GM23338 (cell line): ENCODE measurements at regions not wholly inside any gene's neighbourhood (a gene's known extent, or its start where the extent isn't known, plus 50 kb on each side); places are given as distances from the start of the nearest gene placed in this dataset.

Experiments used
- ATAC-seq: fragments of 200-7000 bp; cut with Tn5 transposase; 3 replicates; pipeline ENCODE4 v1.9.1; 2020
- DNase-seq: peaks from one replicate; pipeline ENCODE4 v3.0.0-alpha.2; 2015; ENCODE audit warnings: low spot score
- H2AFZ ChIP-seq: fragments of 200-600 bp; sonication (generic); 2 replicates; pipeline ENCODE4 v1.8.0; 2016; ENCODE audit warnings: antibody characterized with exemption, mild to moderate bottlenecking, moderate library complexity
- H3F3A ChIP-seq: fragments of 200-600 bp; sonication (generic); replicated peaks from 2 replicates; pipeline ENCODE4 v1.8.0; 2017; ENCODE audit warnings: antibody characterized with exemption, mixed run types, low read depth
- H3K27ac ChIP-seq: fragments of 200-600 bp; sonication (generic); 2 replicates; pipeline ENCODE4 v1.6.1; 2016; ENCODE audit warnings: low read depth
- H3K27me3 ChIP-seq: fragments of 200-600 bp; sonication (generic); 2 replicates; pipeline ENCODE4 v1.8.0; 2016; ENCODE audit warnings: mild to moderate bottlenecking, mixed run types, moderate library complexity; ENCODE audit not compliant: insufficient read depth
- H3K36me3 ChIP-seq: fragments of 200-600 bp; sonication (generic); 2 replicates; pipeline ENCODE4 v1.8.0; 2016; ENCODE audit warnings: mild to moderate bottlenecking; ENCODE audit not compliant: insufficient read depth
- H3K4me1 ChIP-seq: fragments of 200-600 bp; sonication (generic); 2 replicates; pipeline ENCODE4 v1.8.0; 2016; ENCODE audit warnings: mild to moderate bottlenecking, moderate library complexity; ENCODE audit not compliant: insufficient read depth
- H3K4me2 ChIP-seq: fragments of 200-600 bp; sonication (generic); 2 replicates; pipeline ENCODE4 v1.7.1; 2017; ENCODE audit warnings: mixed run types
- H3K4me3 ChIP-seq: fragments of 200-600 bp; sonication (generic); 2 replicates; pipeline ENCODE4 v1.6.1; 2016; ENCODE audit warnings: mixed run types
- H3K79me2 ChIP-seq: fragments of 200-600 bp; sonication (generic); replicated peaks from 2 replicates; pipeline ENCODE4 v1.8.0; 2017; ENCODE audit warnings: mild to moderate bottlenecking; ENCODE audit not compliant: insufficient read depth
- H3K9me2 ChIP-seq: fragments of 200-600 bp; sonication (generic); 2 replicates; pipeline ENCODE4 v1.8.0; 2017; ENCODE audit not compliant: insufficient read depth
- H4K20me1 ChIP-seq: fragments of 200-600 bp; sonication (generic); replicated peaks from 2 replicates; pipeline ENCODE4 v1.8.0; 2017; ENCODE audit warnings: mild to moderate bottlenecking; ENCODE audit not compliant: insufficient read depth
- H3K27ac Mint-ChIP-seq: 2 replicates; pipeline ENCODE4 v1.8.0; 2020; ENCODE audit warnings: inconsistent platforms, mild to moderate bottlenecking, moderate library complexity, mixed read lengths
- H3K27me3 Mint-ChIP-seq: 3 replicates; pipeline ENCODE4 v1.8.0; 2022; ENCODE audit warnings: low read depth, mild to moderate bottlenecking, moderate library complexity, mixed read lengths, inconsistent platforms; ENCODE audit not compliant: insufficient read depth, poor library complexity
- H3K36me3 Mint-ChIP-seq: 3 replicates; pipeline ENCODE4 v1.8.0; 2021; ENCODE audit warnings: low read depth, mild to moderate bottlenecking, inconsistent platforms, moderate library complexity, mixed read lengths
- H3K4me1 Mint-ChIP-seq: 3 replicates; pipeline ENCODE4 v1.8.0; 2020; ENCODE audit warnings: mild to moderate bottlenecking, inconsistent platforms, mixed read lengths
- H3K4me3 Mint-ChIP-seq: 3 replicates; pipeline ENCODE4 v1.8.0; 2021; ENCODE audit warnings: moderate library complexity, mild to moderate bottlenecking, inconsistent platforms, mixed read lengths
- H3K9me3 Mint-ChIP-seq: 3 replicates; pipeline ENCODE4 v1.8.0; 2020; ENCODE audit warnings: moderate library complexity, mild to moderate bottlenecking, inconsistent platforms, mixed read lengths
- CREB1 ChIP-seq: fragments of 250-450 bp; sonication (Bioruptor Pico); IDR thresholded peaks from 2 replicates; pipeline ENCODE4 v1.5.0; 2020; ENCODE audit warnings: low read depth, mild to moderate bottlenecking, moderate library complexity
- ETS1 ChIP-seq: IDR thresholded peaks from 2 replicates; pipeline ENCODE4 v1.6.1; 2016; ENCODE audit warnings: antibody characterized with exemption
- JUNB ChIP-seq: IDR thresholded peaks from one replicate; pipeline ENCODE4 v1.6.1; 2016; ENCODE audit warnings: antibody characterized with exemption; ENCODE audit not compliant: unreplicated experiment
- NANOG ChIP-seq: IDR thresholded peaks from 2 replicates; pipeline ENCODE4 v1.6.1; 2016; ENCODE audit warnings: antibody characterized with exemption, borderline replicate concordance
- POLR2AphosphoS5 ChIP-seq: IDR thresholded peaks from 2 replicates; pipeline ENCODE4 v1.6.1; 2016; ENCODE audit warnings: antibody characterized with exemption, low read depth
- STAT1 ChIP-seq: IDR thresholded peaks from one replicate; pipeline ENCODE4 v1.6.1; 2016; ENCODE audit warnings: antibody characterized with exemption; ENCODE audit not compliant: unreplicated experiment
- ZNF114 ChIP-seq: fragments of 250-450 bp; sonication (Bioruptor Pico); IDR thresholded peaks from 2 replicates; pipeline ENCODE4 v1.5.0; 2020; ENCODE audit warnings: mild to moderate bottlenecking, moderate library complexity
- ZNF331 ChIP-seq: fragments of 250-450 bp; sonication (Bioruptor Pico); IDR thresholded peaks from 2 replicates; pipeline ENCODE4 v1.5.0; 2020; ENCODE audit warnings: low read depth, mild to moderate bottlenecking, moderate library complexity
- ZNF462 ChIP-seq: fragments of 250-450 bp; sonication (Bioruptor Pico); IDR thresholded peaks from 2 replicates; pipeline ENCODE4 v1.5.0; 2020; ENCODE audit warnings: mild to moderate bottlenecking, moderate library complexity
- TF ChIP-seq, protein P1 (sequence below): IDR thresholded peaks from one replicate; pipeline ENCODE4 v1.6.1; 2018; ENCODE audit warnings: antibody characterized with exemption; ENCODE audit not compliant: unreplicated experiment

DNA sequence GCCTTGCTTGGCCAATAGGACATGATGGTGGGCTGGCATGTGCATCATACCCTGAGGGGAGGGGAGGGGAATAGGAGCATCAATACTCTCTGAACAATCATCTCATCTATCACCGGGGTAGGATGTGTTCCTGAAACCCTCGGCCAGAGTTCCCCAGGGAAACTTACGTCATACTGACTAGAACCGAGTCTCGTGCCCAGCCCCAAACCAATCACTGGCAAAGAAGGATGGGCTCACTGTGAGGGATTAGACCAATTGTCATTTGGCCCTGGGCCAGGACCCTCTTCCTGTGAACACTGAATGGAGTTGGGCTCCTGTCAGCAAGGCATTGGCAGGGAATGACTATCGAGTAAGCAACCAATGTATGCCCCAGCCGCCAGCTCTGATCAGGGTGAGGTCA is 261.5 kb downstream of the MYCN start:
- ATAC-seq: no peak
- H3K27me3 Mint-ChIP-seq: peaks cover 7% of the 10 kb centered on the region

More for the DNA sequence above, 261.5 kb downstream of the MYCN start:
- no peaks in the 10 kb centered on the region for H4K20me1 ChIP-seq
- no peak overlapping the region for H3K4me3 ChIP-seq
- no peak overlapping the region for H3K27ac ChIP-seq
- no peaks in the 10 kb centered on the region for H3F3A ChIP-seq
- TF ChIP-seq ZNF331 (CRISPR knock-in tag) (no peak), STAT1 (no peak), ETS1 (no peak), NANOG (no peak), ZNF462 (CRISPR knock-in tag) (no peak), JUNB (no peak), ZNF114 (CRISPR knock-in tag) (no peak), POLR2AphosphoS5 (no peak), CREB1 (CRISPR knock-in tag) (no peak)
- TF ChIP-seq, protein P1, sequence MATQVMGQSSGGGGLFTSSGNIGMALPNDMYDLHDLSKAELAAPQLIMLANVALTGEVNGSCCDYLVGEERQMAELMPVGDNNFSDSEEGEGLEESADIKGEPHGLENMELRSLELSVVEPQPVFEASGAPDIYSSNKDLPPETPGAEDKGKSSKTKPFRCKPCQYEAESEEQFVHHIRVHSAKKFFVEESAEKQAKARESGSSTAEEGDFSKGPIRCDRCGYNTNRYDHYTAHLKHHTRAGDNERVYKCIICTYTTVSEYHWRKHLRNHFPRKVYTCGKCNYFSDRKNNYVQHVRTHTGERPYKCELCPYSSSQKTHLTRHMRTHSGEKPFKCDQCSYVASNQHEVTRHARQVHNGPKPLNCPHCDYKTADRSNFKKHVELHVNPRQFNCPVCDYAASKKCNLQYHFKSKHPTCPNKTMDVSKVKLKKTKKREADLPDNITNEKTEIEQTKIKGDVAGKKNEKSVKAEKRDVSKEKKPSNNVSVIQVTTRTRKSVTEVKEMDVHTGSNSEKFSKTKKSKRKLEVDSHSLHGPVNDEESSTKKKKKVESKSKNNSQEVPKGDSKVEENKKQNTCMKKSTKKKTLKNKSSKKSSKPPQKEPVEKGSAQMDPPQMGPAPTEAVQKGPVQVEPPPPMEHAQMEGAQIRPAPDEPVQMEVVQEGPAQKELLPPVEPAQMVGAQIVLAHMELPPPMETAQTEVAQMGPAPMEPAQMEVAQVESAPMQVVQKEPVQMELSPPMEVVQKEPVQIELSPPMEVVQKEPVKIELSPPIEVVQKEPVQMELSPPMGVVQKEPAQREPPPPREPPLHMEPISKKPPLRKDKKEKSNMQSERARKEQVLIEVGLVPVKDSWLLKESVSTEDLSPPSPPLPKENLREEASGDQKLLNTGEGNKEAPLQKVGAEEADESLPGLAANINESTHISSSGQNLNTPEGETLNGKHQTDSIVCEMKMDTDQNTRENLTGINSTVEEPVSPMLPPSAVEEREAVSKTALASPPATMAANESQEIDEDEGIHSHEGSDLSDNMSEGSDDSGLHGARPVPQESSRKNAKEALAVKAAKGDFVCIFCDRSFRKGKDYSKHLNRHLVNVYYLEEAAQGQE: no peak
- H3K4me1 ChIP-seq: no peaks in the 10 kb centered on the region
- H3K36me3 ChIP-seq: no peaks in the 10 kb centered on the region
- no peaks in the 10 kb centered on the region; the same call in 1 of the 3 replicates for H3K9me3 Mint-ChIP-seq
- no peaks in the 10 kb centered on the region; the same call in 2 of the 3 replicates for H3K36me3 Mint-ChIP-seq
- no peak overlapping the region for H3K4me3 Mint-ChIP-seq
- H3K79me2 ChIP-seq: no peaks in the 10 kb centered on the region
- no peaks in the 10 kb centered on the region for H3K27me3 ChIP-seq
- H3K4me1 Mint-ChIP-seq: peaks cover 11% of the 10 kb centered on the region
- no peak overlapping the region for H2AFZ ChIP-seq
- H3K4me2 ChIP-seq: no peak overlapping the region
- peaks cover 7% of the 10 kb centered on the region; the same call in 1 of the 2 replicates for H3K9me2 ChIP-seq
- H3K27ac Mint-ChIP-seq: no peak overlapping the region
- no peak for DNase-seq
